NCI-H510A (cell line): ENCODE measurements at regions not wholly inside any gene's neighbourhood (a gene's known extent, or its start where the extent isn't known, plus 50 kb on each side); places are given as distances from the start of the nearest gene placed in this dataset.

ENCODE experiments used
- DNase-seq: peaks from one replicate; lab custom pipeline; 2025; lab: John Stamatoyannopoulos, UW

GRCh38 chr6:105966481-105966880, 119.7 kb upstream of the PRDM1 start:
- no peak for DNase-seq

GRCh38 chr6:105964979-105965760, 121.0 kb upstream of the PRDM1 start:
- no peak for DNase-seq

GRCh38 chr6:105954148-105954547, 132.0 kb upstream of the PRDM1 start:
- no peak for DNase-seq

- DNase-seq, result no peak
Observed at GRCh38 chr6:105952772-105953690, 133.1 kb upstream of the PRDM1 start.

- no peak for DNase-seq
Observed at GRCh38 chr6:105952326-105952725, 133.8 kb upstream of the PRDM1 start.

GRCh38 chr6:105951322-105951721, 134.8 kb upstream of the PRDM1 start:
- no peak for DNase-seq

- no peak for DNase-seq
Observed at GRCh38 chr6:105949869-105950268, 136.3 kb upstream of the PRDM1 start.

- DNase-seq, result no peak
Observed at GRCh38 chr6:105943514-105943913, 142.6 kb upstream of the PRDM1 start.

GRCh38 chr6:105941621-105942412, 144.3 kb upstream of the PRDM1 start:
- DNase-seq, result no peak

- DNase-seq, result no peak
Observed at GRCh38 chr6:105940990-105941389, 145.1 kb upstream of the PRDM1 start.

- no peak for DNase-seq
Observed at GRCh38 chr6:105936972-105937371, 149.2 kb upstream of the PRDM1 start.

GRCh38 chr6:105935416-105935815, 150.7 kb upstream of the PRDM1 start:
- no peak for DNase-seq

GRCh38 chr6:105934708-105935107, 151.4 kb upstream of the PRDM1 start:
- DNase-seq, result no peak

- no peak for DNase-seq
Observed at GRCh38 chr6:105932440-105932839, 153.7 kb upstream of the PRDM1 start.

- DNase-seq, result no peak
Observed at GRCh38 chr6:105929626-105930025, 156.5 kb upstream of the PRDM1 start.

GRCh38 chr6:105926318-105926717, 159.8 kb upstream of the PRDM1 start:
- no peak for DNase-seq

- no peak for DNase-seq
Observed at GRCh38 chr6:105925706-105926105, 160.4 kb upstream of the PRDM1 start.

GRCh38 chr6:105921781-105922180, 164.4 kb upstream of the PRDM1 start:
- DNase-seq, result no peak

- no peak for DNase-seq
Observed at GRCh38 chr6:105920071-105920470, 166.1 kb upstream of the PRDM1 start.

- no peak for DNase-seq
Observed at GRCh38 chr6:105917038-105917695, 169.0 kb upstream of the PRDM1 start.

- no peak for DNase-seq
Observed at GRCh38 chr6:105911106-105911629, 175.0 kb upstream of the PRDM1 start.

- no peak for DNase-seq
Observed at GRCh38 chr6:105909106-105909505, 177.0 kb upstream of the PRDM1 start.
